Vagina (tissue), 2 donors: ENCODE measurements at regions not wholly inside any gene's neighbourhood (a gene's known extent, or its start where the extent isn't known, plus 50 kb on each side); places are given as distances from the start of the nearest gene placed in this dataset.

Experiments used
- POLR2A ChIP-seq, 2 donors: fragments of 450-650 bp; IDR thresholded peaks; one replicate each; pipeline ENCODE4 v1.6.1; 2017; ENCODE audit warnings: antibody characterized with exemption in 2 of 2, mild to moderate bottlenecking in 2 of 2, moderate library complexity in 2 of 2
- POLR2AphosphoS5 ChIP-seq, 2 donors: sonication (generic); formaldehyde crosslinking; IDR thresholded peaks; one replicate each; pipeline ENCODE4 v1.9.0; 2017; ENCODE audit warnings: antibody characterized with exemption in 2 of 2, mild to moderate bottlenecking in 2 of 2, low read depth in 1 of 2; ENCODE audit not compliant: insufficient read depth in 1 of 2
- TF ChIP-seq, protein P1 (sequence below), 3 experiments: fragments of 450-650 bp in 2 of 3; fragments of 200-600 bp in 1 of 3; sonication (generic) in 1 of 3; IDR thresholded peaks; one replicate each; pipeline ENCODE4 v1.5.1; 2017 to 2019; ENCODE audit warnings: antibody characterized with exemption in 3 of 3, mild to moderate bottlenecking in 2 of 3, moderate library complexity in 2 of 3

DNA sequence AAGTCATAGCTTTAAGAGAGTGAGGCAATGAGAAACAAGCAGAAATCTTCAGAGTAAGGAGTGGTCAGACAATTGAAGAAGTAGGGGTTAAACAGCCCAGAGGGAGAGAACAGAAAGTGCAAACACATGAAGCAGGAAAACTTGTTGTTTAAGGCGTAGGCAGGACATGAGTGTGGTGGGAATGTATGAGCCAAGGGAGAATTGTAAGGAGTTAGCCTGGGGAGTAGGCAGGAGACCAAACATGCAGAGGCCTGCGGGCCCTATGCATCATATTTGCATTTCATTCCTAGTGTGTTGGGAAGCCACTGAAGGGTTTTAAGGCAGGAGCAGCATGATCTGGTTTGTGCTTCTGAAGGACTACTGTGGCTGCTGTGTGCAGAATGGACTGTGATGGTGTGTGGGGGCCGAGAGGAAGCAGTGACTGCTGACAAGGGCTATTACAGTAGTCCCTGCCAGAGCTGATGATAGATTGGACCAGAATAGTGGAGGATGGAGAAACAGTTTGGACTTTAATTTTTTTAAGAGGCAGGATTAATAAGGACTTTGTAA, 179.9 kb upstream of the C11orf87 start:
- TF ChIP-seq, protein P1, sequence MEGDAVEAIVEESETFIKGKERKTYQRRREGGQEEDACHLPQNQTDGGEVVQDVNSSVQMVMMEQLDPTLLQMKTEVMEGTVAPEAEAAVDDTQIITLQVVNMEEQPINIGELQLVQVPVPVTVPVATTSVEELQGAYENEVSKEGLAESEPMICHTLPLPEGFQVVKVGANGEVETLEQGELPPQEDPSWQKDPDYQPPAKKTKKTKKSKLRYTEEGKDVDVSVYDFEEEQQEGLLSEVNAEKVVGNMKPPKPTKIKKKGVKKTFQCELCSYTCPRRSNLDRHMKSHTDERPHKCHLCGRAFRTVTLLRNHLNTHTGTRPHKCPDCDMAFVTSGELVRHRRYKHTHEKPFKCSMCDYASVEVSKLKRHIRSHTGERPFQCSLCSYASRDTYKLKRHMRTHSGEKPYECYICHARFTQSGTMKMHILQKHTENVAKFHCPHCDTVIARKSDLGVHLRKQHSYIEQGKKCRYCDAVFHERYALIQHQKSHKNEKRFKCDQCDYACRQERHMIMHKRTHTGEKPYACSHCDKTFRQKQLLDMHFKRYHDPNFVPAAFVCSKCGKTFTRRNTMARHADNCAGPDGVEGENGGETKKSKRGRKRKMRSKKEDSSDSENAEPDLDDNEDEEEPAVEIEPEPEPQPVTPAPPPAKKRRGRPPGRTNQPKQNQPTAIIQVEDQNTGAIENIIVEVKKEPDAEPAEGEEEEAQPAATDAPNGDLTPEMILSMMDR (IDR thresholded peaks at IDR 0.05) = no peak
- TF ChIP-seq POLR2A (IDR thresholded peaks at IDR 0.05) = no peak
- no peak for TF ChIP-seq POLR2AphosphoS5 (IDR thresholded peaks at IDR 0.05; ENCODE audit: insufficient read depth in 1 of 2, low read depth in 1 of 2)
